ENCODE measurements at regions not wholly inside any gene's neighbourhood (a gene's known extent, or its start where the extent isn't known, plus 50 kb on each side); places are given as distances from the start of the nearest gene placed in this dataset.

- Histone ChIP-seq H3K4me3 (ENCODE audit: low read depth in 1 of 3, low read length in 3 of 3) (no peak overlapping the region), H3K4me1 (ENCODE audit: control insufficient read depth in 4 of 4, insufficient read depth in 4 of 4, low read length in 3 of 4) (no peaks in the 10 kb centered on the region), H3K27ac (ENCODE audit: low read depth in 1 of 2, low read length in 2 of 2) (no peak overlapping the region), H3K9ac (ENCODE audit: low read depth in 1 of 2, low read length in 2 of 2) (no peak overlapping the region), H3K27me3 (ENCODE audit: control insufficient read depth in 4 of 4, insufficient read depth in 4 of 4, low read length in 3 of 4) (no peaks in the 10 kb centered on the region), H3K36me3 (ENCODE audit: control insufficient read depth in 4 of 4, insufficient read depth in 3 of 4, low read depth in 1 of 4, low read length in 3 of 4) (no peaks in the 10 kb centered on the region), H3K9me3 (ENCODE audit: control insufficient read depth in 4 of 4, low read length in 3 of 4) (no peaks in the 10 kb centered on the region)
- no peak for DNase-seq (ENCODE audit: low spot score)
- WGBS, result 80% methylated on average over 1 of the region's 1 CpG
- TF ChIP-seq TAF1 (conservative IDR thresholded peaks at IDR 0.05), result no peak
- no peak for TF ChIP-seq MAX (IDR thresholded peaks at IDR 0.05)
- TF ChIP-seq FOXA1 (IDR thresholded peaks at IDR 0.05), result no peak
- TF ChIP-seq CTCF (IDR thresholded peaks at IDR 0.05; ENCODE audit: low read depth, low read length, missing input control), result no peak
- no peak for TF ChIP-seq YY1 (IDR thresholded peaks at IDR 0.05)
- TF ChIP-seq FOXA2 (IDR thresholded peaks at IDR 0.05), result no peak
- TF ChIP-seq REST (IDR thresholded peaks at IDR 0.05), result no peak
- no peak for TF ChIP-seq EGR1 (IDR thresholded peaks at IDR 0.05; ENCODE audit: low read depth in 2 of 2)
- TF ChIP-seq GABPA (IDR thresholded peaks at IDR 0.05 in 1 of 2, conservative IDR thresholded peaks at IDR 0.05 in 1 of 2), result no peak
- no peak for TF ChIP-seq SP1 (IDR thresholded peaks at IDR 0.05)
- TF ChIP-seq RXRA (IDR thresholded peaks at IDR 0.05), result no peak
- TF ChIP-seq ZBTB33 (IDR thresholded peaks at IDR 0.05), result no peak
- no peak for TF ChIP-seq HNF4G (IDR thresholded peaks at IDR 0.05)
- no peak for TF ChIP-seq ATF3 (IDR thresholded peaks at IDR 0.05)
- no peak for TF ChIP-seq RAD21 (IDR thresholded peaks at IDR 0.05)
- TF ChIP-seq NR2F2 (IDR thresholded peaks at IDR 0.05), result no peak
- no peak for TF ChIP-seq HNF4A (conservative IDR thresholded peaks at IDR 0.05)
- TF ChIP-seq JUND (IDR thresholded peaks at IDR 0.05), result no peak
Observed at GRCh38 chr4:23114538-23114937, 421.8 kb downstream of the GBA3 start.
